Left ventricle myocardium inferior (tissue), 1 donor: ENCODE measurements at regions not wholly inside any gene's neighbourhood (a gene's known extent, or its start where the extent isn't known, plus 50 kb on each side); places are given as distances from the start of the nearest gene placed in this dataset.

Source experiments
- DNase-seq: peaks from one replicate; pipeline ENCODE4 v3.0.0-alpha.2; 2020
- H3K27ac ChIP-seq: fragments of 200-600 bp; replicated peaks from 2 replicates; pipeline ENCODE4 v1.8.0; 2021
- H3K27me3 ChIP-seq: fragments of 200-600 bp; 2 replicates; pipeline ENCODE4 v1.8.0; 2021; ENCODE audit warnings: low read depth
- H3K36me3 ChIP-seq: fragments of 200-600 bp; 2 replicates; pipeline ENCODE4 v1.8.0; 2021
- H3K4me1 ChIP-seq: fragments of 200-600 bp; 2 replicates; pipeline ENCODE4 v1.8.0; 2021
- H3K4me3 ChIP-seq: fragments of 200-600 bp; 2 replicates; pipeline ENCODE4 v1.8.0; 2021; ENCODE audit warnings: mild to moderate bottlenecking, moderate library complexity
- H3K9me3 ChIP-seq: fragments of 200-600 bp; replicated peaks from 2 replicates; pipeline ENCODE4 v1.8.0; 2021
- intact Hi-C: fragments of 100-400 bp; cut with micrococcal nuclease; formaldehyde crosslinking; loops from one replicate; pipeline ENCODE4 v1.11.0; 2022
- TF ChIP-seq, protein P1 (sequence below): fragments of 200-600 bp; IDR thresholded peaks from 2 replicates; pipeline ENCODE4 v1.8.0; 2021; ENCODE audit warnings: antibody characterized with exemption, mild to moderate bottlenecking, borderline replicate concordance
- donor health status: DM: no; HTN: yes; CAD: no; lungs with severe emphysema.

DNA sequence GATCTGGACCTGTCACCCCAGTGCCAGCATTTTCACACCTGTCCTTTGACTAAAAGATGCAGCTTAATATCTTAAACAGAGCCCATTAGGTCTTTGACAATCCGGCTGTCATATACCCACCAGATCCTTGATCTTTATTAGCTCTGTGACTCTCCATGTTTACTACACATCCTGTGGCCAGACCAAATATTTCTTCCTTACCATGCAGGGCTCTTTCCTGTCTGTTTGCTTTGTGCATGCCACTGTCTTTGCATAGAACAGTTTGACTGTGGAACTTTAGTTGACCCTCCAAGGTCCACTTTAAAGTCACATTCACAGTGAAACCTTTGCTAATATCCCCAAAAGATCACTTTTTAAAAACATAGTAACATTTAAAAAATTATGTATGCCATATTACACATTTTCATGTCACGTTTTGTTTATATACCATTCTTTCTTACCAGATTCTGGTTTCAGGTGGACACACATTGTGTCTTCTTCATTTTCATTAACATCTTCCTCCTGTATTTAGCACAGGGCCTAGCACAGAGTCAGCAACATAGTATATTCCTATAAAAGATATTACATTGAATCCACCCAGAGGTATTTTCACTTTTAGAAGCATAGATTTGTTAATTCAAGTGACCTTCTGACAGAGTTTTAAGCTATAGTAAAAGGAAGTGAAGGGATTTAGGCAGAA lies 95.8 kb downstream of the RAP2B start:
- no peaks in the 10 kb centered on the region for H3K4me1 ChIP-seq
- DNase-seq = no peak
- no peak overlapping the region for H3K4me3 ChIP-seq
- H3K27ac ChIP-seq = no peak overlapping the region
- H3K9me3 ChIP-seq = no peaks in the 10 kb centered on the region
- no peaks in the 10 kb centered on the region for H3K36me3 ChIP-seq
- intact Hi-C loops = no loop called here
- TF ChIP-seq, protein P1, sequence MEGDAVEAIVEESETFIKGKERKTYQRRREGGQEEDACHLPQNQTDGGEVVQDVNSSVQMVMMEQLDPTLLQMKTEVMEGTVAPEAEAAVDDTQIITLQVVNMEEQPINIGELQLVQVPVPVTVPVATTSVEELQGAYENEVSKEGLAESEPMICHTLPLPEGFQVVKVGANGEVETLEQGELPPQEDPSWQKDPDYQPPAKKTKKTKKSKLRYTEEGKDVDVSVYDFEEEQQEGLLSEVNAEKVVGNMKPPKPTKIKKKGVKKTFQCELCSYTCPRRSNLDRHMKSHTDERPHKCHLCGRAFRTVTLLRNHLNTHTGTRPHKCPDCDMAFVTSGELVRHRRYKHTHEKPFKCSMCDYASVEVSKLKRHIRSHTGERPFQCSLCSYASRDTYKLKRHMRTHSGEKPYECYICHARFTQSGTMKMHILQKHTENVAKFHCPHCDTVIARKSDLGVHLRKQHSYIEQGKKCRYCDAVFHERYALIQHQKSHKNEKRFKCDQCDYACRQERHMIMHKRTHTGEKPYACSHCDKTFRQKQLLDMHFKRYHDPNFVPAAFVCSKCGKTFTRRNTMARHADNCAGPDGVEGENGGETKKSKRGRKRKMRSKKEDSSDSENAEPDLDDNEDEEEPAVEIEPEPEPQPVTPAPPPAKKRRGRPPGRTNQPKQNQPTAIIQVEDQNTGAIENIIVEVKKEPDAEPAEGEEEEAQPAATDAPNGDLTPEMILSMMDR = no peak
- no peaks in the 10 kb centered on the region for H3K27me3 ChIP-seq

DNA sequence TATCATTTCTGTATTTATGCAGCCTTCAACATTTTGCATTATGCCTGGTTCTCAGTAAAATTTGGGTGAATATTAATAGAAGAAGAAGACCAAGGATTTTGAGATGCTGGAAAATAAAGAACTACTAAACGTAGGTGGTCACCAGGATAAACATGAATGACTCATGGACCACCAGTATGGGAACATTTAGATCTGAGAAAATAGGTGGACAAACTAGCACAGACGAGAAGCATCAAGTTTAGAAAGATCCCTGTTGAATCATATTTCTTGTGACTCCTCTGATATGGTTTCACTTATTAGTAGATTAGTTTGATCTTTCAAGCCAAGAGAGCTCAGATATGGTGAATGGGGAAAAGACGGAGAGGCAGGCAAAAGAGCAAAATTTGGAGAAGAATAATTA lies 97.9 kb downstream of the RAP2B start:
- DNase-seq = no peak
- Histone ChIP-seq H3K36me3 (no peaks in the 10 kb centered on the region), H3K9me3 (no peaks in the 10 kb centered on the region), H3K27me3 (no peaks in the 10 kb centered on the region), H3K27ac (no peak overlapping the region), H3K4me3 (no peak overlapping the region), H3K4me1 (no peaks in the 10 kb centered on the region)
- intact Hi-C loops = no loop called here
- TF ChIP-seq, protein P1 = no peak

DNA sequence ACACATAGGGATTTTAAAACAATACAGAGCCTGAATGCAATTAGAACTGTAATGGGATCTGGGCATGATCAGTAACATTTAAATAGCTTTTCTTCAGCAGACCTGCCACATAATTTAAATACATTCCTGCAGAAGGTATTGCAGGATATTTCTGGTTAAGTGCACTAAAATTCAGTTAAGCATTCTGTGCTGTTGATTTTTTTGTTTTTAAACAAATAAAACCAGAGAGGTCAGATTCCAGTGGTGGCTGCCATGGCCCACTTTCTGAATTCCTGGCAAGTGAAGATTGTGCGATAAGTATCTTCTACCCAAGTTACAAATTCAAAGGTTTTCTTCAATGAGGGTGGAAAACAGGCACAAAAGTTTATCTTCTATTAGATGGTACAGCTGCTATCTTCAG lies 98.7 kb downstream of the RAP2B start:
- Histone ChIP-seq H3K4me1 (no peaks in the 10 kb centered on the region), H3K36me3 (no peaks in the 10 kb centered on the region), H3K4me3 (no peak overlapping the region), H3K27me3 (no peaks in the 10 kb centered on the region), H3K27ac (no peak overlapping the region), H3K9me3 (no peaks in the 10 kb centered on the region)
- DNase-seq = no peak
- TF ChIP-seq, protein P1 = no peak
- intact Hi-C loops = no loop called here

DNA sequence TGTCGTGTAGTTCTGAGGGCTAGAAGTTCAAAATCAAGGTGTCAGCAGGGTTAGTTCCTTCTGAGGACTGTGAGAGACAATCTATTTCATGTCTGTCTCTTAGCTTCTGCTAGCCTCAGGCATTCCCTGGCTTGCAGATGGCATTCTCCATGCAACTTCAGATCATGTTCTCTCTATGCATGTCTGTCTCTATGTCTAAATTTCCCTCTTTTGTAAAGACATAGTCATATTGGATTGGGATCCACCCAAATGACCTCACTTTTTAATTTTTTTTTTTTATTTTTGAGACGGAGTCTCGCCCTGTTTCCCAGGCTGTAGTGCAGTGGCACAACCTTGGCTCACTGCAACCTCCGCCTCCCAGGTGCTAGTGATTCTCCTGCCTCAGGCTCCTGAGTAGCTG lies 104.6 kb downstream of the RAP2B start:
- Histone ChIP-seq H3K36me3 (no peaks in the 10 kb centered on the region), H3K9me3 (peaks cover 14% of the 10 kb centered on the region), H3K4me1 (no peaks in the 10 kb centered on the region), H3K27me3 (no peaks in the 10 kb centered on the region), H3K27ac (no peak overlapping the region), H3K4me3 (no peak overlapping the region)
- no peak for DNase-seq
- intact Hi-C loops = no loop called here
- TF ChIP-seq, protein P1 = no peak

DNA sequence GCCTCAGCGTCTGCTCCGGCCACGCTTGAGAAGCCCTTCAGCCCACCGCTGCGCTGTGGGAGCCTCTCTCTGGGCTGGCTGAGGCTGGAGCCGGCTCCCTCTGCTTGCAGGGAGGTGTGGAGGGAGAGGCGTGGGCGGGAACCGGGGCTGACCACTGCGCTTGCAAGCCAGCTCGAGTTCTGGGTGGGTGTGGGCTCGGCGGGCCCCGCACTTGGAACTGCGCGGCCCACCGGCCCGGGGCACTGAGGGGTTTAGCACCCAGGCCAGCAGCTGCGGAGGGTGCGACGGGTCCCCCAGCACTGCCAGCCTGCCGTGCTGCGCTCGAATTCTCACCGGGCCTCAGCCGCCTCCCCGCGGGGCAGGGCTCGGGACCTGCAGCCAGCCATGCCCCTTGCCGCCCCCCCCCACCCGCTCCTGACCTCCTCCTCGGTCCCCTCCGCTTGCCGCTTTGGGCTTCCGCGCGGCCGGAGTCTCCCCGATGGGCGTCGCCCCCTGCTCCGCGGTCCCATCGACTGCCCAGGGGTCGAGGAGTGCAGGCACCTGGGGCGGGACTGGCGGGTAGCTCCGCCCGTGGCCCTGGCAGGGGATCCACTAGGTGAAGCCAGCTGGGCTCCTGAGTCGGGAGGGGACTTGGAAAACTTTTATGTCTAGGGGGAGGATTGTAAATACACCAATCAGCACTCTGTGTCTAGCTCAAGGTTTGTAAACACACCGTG lies 106.7 kb downstream of the RAP2B start:
- TF ChIP-seq, protein P1 = no peak
- H3K4me3 ChIP-seq = no peak overlapping the region
- no peaks in the 10 kb centered on the region for H3K27me3 ChIP-seq
- DNase-seq = no peak
- no peaks in the 10 kb centered on the region for H3K36me3 ChIP-seq
- H3K4me1 ChIP-seq = no peaks in the 10 kb centered on the region
- H3K9me3 ChIP-seq = peaks cover 14% of the 10 kb centered on the region
- intact Hi-C loops = no loop called here
- no peak overlapping the region for H3K27ac ChIP-seq
